Epithelial cell of esophagus (primary cell): ENCODE measurements at regions not wholly inside any gene's neighbourhood (a gene's known extent, or its start where the extent isn't known, plus 50 kb on each side); places are given as distances from the start of the nearest gene placed in this dataset.

Experiments
- DNase-seq: peaks from one replicate; pipeline ENCODE4 v3.0.0; 2010; ENCODE audit warnings: low read depth
- H3K4me3 ChIP-seq: 2 replicates; pipeline ENCODE4 v1.5.1; 2011; ENCODE audit warnings: mild to moderate bottlenecking, low read length, control low read depth
- TF ChIP-seq, protein P1 (sequence below): IDR thresholded peaks from 2 replicates; pipeline ENCODE4 v1.5.1; 2011; ENCODE audit warnings: low read depth, mild to moderate bottlenecking, low read length, control low read depth, inconsistent platforms; ENCODE audit not compliant: insufficient read depth; ENCODE audit errors: missing control alignments

GRCh38 chr5:152259702-152260101 is 145.4 kb downstream of the NMUR2 start:
- no peak overlapping the region for H3K4me3 ChIP-seq
- TF ChIP-seq, protein P1, sequence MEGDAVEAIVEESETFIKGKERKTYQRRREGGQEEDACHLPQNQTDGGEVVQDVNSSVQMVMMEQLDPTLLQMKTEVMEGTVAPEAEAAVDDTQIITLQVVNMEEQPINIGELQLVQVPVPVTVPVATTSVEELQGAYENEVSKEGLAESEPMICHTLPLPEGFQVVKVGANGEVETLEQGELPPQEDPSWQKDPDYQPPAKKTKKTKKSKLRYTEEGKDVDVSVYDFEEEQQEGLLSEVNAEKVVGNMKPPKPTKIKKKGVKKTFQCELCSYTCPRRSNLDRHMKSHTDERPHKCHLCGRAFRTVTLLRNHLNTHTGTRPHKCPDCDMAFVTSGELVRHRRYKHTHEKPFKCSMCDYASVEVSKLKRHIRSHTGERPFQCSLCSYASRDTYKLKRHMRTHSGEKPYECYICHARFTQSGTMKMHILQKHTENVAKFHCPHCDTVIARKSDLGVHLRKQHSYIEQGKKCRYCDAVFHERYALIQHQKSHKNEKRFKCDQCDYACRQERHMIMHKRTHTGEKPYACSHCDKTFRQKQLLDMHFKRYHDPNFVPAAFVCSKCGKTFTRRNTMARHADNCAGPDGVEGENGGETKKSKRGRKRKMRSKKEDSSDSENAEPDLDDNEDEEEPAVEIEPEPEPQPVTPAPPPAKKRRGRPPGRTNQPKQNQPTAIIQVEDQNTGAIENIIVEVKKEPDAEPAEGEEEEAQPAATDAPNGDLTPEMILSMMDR = no peak
- DNase-seq = no peak

GRCh38 chr5:152256580-152256979 is 148.5 kb downstream of the NMUR2 start:
- TF ChIP-seq, protein P1 = no peak

GRCh38 chr5:152255411-152255810 is 149.7 kb downstream of the NMUR2 start:
- TF ChIP-seq, protein P1 = no peak
- no peak for DNase-seq
- no peak overlapping the region for H3K4me3 ChIP-seq

More at GRCh38 chr5:152256580-152256979, 148.5 kb downstream of the NMUR2 start:
- no peak for DNase-seq
- no peak overlapping the region for H3K4me3 ChIP-seq

DNA sequence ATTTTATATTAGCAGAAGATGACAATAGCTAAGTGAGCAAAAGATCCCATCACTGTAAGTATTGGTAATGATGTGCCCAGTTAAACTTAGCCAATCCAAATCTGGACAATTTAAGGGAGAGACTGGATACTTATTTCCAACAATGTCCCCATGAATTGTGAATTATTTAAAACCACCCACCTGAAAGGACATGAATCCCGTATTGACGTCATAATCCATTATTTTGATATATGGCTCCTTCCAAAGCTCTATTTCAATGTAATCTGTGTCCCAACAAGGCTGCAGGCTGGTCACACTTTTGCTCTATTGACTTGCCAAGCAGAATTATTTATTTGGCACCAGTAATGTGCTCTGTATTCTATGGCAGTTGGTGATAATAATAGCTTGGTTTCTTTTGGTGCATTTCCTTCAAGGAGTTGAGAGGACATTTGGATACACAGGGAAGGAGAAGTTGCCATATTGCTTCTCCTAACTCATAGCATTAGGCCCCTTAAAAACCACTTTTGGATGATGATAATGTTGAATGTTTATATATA is 157.2 kb downstream of the NMUR2 start:
- TF ChIP-seq, protein P1 = no peak
- H3K4me3 ChIP-seq = no peak overlapping the region

DNA sequence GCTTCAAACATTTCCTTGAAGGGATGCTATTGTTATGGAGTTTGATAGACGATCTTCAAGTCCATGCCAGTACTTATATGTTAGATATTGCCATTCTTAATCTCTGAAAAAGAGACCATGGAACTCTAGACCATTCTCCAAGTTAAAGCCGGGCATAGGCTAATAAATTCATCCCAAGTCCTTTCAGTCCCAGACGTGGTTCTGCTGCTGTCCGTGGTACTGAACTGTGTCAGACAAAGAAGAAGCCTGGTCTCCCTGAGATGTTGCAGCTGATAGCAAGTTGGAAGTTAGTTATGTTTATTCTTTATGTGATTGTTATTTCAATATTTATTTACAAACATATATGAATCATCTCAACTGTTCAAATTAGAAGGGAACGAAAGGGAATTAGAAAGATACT is 158.7 kb downstream of the NMUR2 start:
- TF ChIP-seq, protein P1 = no peak
- H3K4me3 ChIP-seq = no peak overlapping the region
- peak; percentile 56 for DNase-seq

More for the DNA sequence above, 157.2 kb downstream of the NMUR2 start:
- no peak for DNase-seq

- TF ChIP-seq, protein P1 = no peak
- DNase-seq = peak; percentile 51
- H3K4me3 ChIP-seq = no peak overlapping the region
Observed at GRCh38 chr5:152237531-152237930, 167.5 kb downstream of the NMUR2 start.

DNA sequence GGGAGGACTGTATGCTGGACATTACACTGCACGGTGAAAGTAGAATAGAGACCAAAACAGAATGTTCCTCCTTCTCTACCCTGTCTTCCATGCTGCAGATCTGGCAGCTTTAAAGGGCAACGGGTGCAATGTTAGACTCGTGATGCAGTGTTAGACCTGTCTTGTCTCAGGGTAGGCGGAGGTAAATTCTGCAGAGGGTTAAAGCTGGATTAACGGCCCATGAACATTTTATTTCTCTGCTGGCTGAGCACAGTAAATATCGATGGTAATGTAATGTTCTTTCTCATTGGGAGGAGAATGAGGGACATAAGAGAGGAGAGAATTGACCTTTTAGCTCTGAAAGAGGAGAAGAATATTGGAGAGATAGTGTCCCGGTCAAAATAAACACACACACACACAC is 178.9 kb downstream of the NMUR2 start:
- no peak for DNase-seq
- TF ChIP-seq, protein P1 = no peak
- no peak overlapping the region for H3K4me3 ChIP-seq
